K562 (cell line): ENCODE measurements at regions not wholly inside any gene's neighbourhood (a gene's known extent, or its start where the extent isn't known, plus 50 kb on each side); places are given as distances from the start of the nearest gene placed in this dataset.

Experiments
- ELK1 ChIP-seq: sonication (generic); formaldehyde crosslinking; IDR thresholded peaks from 2 replicates; pipeline ENCODE4 v1.8.1; 2022; ENCODE audit warnings: missing genetic modification reagents
- IRF1 ChIP-seq: sonication (generic); formaldehyde crosslinking; IDR thresholded peaks from 2 replicates; pipeline ENCODE4 v1.8.0; 2022; ENCODE audit warnings: missing genetic modification reagents, mild to moderate bottlenecking, borderline replicate concordance
- LCOR ChIP-seq: sonication (generic); formaldehyde crosslinking; IDR thresholded peaks from 2 replicates; pipeline ENCODE4 v1.8.0; 2022; ENCODE audit warnings: mild to moderate bottlenecking, missing genetic modification reagents
- MBD2 ChIP-seq: sonication (generic); IDR thresholded peaks from 2 replicates; pipeline ENCODE4 v1.6.1; 2016; ENCODE audit warnings: low read depth, borderline replicate concordance
- NFXL1 ChIP-seq: fragments of 450-650 bp; formaldehyde crosslinking; IDR thresholded peaks from 2 replicates; pipeline ENCODE4 v1.4.0; 2021; ENCODE audit warnings: mild to moderate bottlenecking
- PML ChIP-seq: IDR thresholded peaks from 2 replicates; pipeline ENCODE4 v1.6.1; 2012; ENCODE audit warnings: low read length, inconsistent platforms
- RNF219 ChIP-seq: fragments of 250-450 bp; sonication (Bioruptor Pico); IDR thresholded peaks from 2 replicates; pipeline ENCODE4 v1.5.0; 2022; ENCODE audit warnings: mild to moderate bottlenecking
- TCF3 ChIP-seq: sonication (generic); formaldehyde crosslinking; IDR thresholded peaks from 2 replicates; pipeline ENCODE4 v1.4.0; 2020; ENCODE audit warnings: mild to moderate bottlenecking, missing genetic modification reagents
- TCF7 ChIP-seq: sonication (generic); IDR thresholded peaks from 2 replicates; pipeline ENCODE4 v1.6.1; 2016; ENCODE audit warnings: antibody characterized with exemption, borderline replicate concordance
- ZKSCAN3 ChIP-seq: fragments of 250-450 bp; sonication (Bioruptor Pico); IDR thresholded peaks from 2 replicates; pipeline ENCODE4 v1.4.0; 2020
- ZNF175 ChIP-seq: fragments of 200-800 bp; sonication (Bioruptor generic); IDR thresholded peaks from 2 replicates; pipeline ENCODE4 v1.6.1; 2016; ENCODE audit warnings: low read depth, mild to moderate bottlenecking, missing genetic modification characterization, missing compliant biosample characterization
- ZNF695 ChIP-seq: fragments of 450-650 bp; formaldehyde crosslinking; IDR thresholded peaks from 2 replicates; pipeline ENCODE4 v1.4.0; 2020; ENCODE audit warnings: mild to moderate bottlenecking, moderate library complexity

GRCh38 chr16:73997971-73998370, 298.6 kb upstream of the PSMD7 start (continued):
- TF ChIP-seq ELK1 (CRISPR knock-in tag) (no peak), ZNF695 (no peak), LCOR (CRISPR knock-in tag) (no peak), IRF1 (CRISPR knock-in tag) (no peak), ZKSCAN3 (CRISPR knock-in tag) (no peak), MBD2 (no peak), RNF219 (CRISPR knock-in tag) (no peak), ZNF175 (CRISPR knock-in tag) (no peak), NFXL1 (no peak), TCF7 (no peak), PML (no peak), TCF3 (no peak)
